ENCODE measurements at regions not wholly inside any gene's neighbourhood (a gene's known extent, or its start where the extent isn't known, plus 50 kb on each side); places are given as distances from the start of the nearest gene placed in this dataset.
A peak's percentile ranks its signal among the peaks of the same experiment; 100 is the strongest.

GRCh38 chr5:39475159-39475571 is 50.4 kb upstream of the DAB2 start:
- 88 to 96% methylated on average over 3 of the region's 3 CpGs for WGBS, 2 donors
- no peak for TF ChIP-seq POLR2AphosphoS5 (IDR thresholded peaks at IDR 0.05)
- intact Hi-C loops (cut with DNase I), result no loop called here
- Histone ChIP-seq H3K27ac (peak overlapping the region in 1 of 4 donors; percentile 31), H3K4me1 (no peaks in the 10 kb centered on the region), H3K36me3 (no peaks in the 10 kb centered on the region), H3K9me3 (no peaks in the 10 kb centered on the region), H3K4me3 (no peak overlapping the region), H3K27me3 (no peaks in the 10 kb centered on the region)
- DNase-seq, result no peak

Small RNA genes in the stretch of these regions (small RNA-seq; reads per million reads assigned to genes)
- 0 reads per million in 3 donors for gene RNU1-150P
